Esophagus muscularis mucosa (tissue), 4 donors: ENCODE measurements at regions not wholly inside any gene's neighbourhood (a gene's known extent, or its start where the extent isn't known, plus 50 kb on each side); places are given as distances from the start of the nearest gene placed in this dataset.

Experiments
- DNase-seq: peaks from one replicate; pipeline ENCODE4 v3.0.0-alpha.2; 2017; ENCODE audit errors: extremely low spot score
- H3K27ac ChIP-seq, 4 donors: fragments of 200-600 bp; sonication (generic); replicated peaks in 1 of 4; 1 replicate in 3 of 4; 2 replicates in 1 of 4; pipeline ENCODE4 v1.5.1; 2016 to 2019; ENCODE audit warnings: mild to moderate bottlenecking in 1 of 4
- H3K27me3 ChIP-seq, 4 donors: fragments of 200-600 bp; sonication (generic); one replicate each; pipeline versions ENCODE4 v1.5.1 to v1.6.0; 2016 to 2019
- H3K36me3 ChIP-seq, 4 donors: fragments of 200-600 bp; sonication (generic); one replicate each; pipeline ENCODE4 v1.5.1; 2016 to 2019
- H3K4me1 ChIP-seq, 4 donors: fragments of 200-600 bp; sonication (generic); one replicate each; pipeline ENCODE4 v1.5.1; 2016 to 2019
- H3K4me3 ChIP-seq, 4 donors: fragments of 200-600 bp; sonication (generic); 1 replicate in 2 of 4; 2 replicates in 2 of 4; pipeline ENCODE4 v1.5.1; 2016 to 2019; ENCODE audit warnings: mild to moderate bottlenecking in 4 of 4, moderate library complexity in 1 of 4
- H3K9me3 ChIP-seq, 4 donors: fragments of 200-600 bp; sonication (generic); 1 replicate in 3 of 4; 2 replicates in 1 of 4; pipeline ENCODE4 v1.5.1; 2016 to 2019
- CTCF ChIP-seq, 3 experiments: fragments of 200-600 bp in 2 of 3; fragments of 450-650 bp in 1 of 3; sonication (generic) in 2 of 3; IDR thresholded peaks; one replicate each; pipeline ENCODE4 v1.5.1; 2017 to 2019; ENCODE audit warnings: antibody characterized with exemption in 3 of 3, mild to moderate bottlenecking in 2 of 3, moderate library complexity in 1 of 3
- EP300 ChIP-seq: sonication (generic); formaldehyde crosslinking; IDR thresholded peaks from one replicate; pipeline ENCODE4 v1.6.1; 2017; ENCODE audit warnings: antibody characterized with exemption
- POLR2A ChIP-seq: fragments of 450-650 bp; IDR thresholded peaks from one replicate; pipeline ENCODE4 v1.6.1; 2017; ENCODE audit warnings: antibody characterized with exemption, moderate library complexity, mild to moderate bottlenecking, low read depth
- POLR2AphosphoS5 ChIP-seq, 2 donors: sonication (generic); formaldehyde crosslinking; IDR thresholded peaks; one replicate each; pipeline ENCODE4 v1.6.1; 2017; ENCODE audit warnings: antibody characterized with exemption in 2 of 2
- WGBS: methylation state at CpG from one replicate; pipeline ENCODE4 v1.1.5; 2018; 5-methylcytosine and 5-hydroxymethylcytosine counted together
- intact Hi-C: fragments of 100-400 bp; cut with DNase I; formaldehyde crosslinking; loops from one replicate; pipeline ENCODE4 v1.15.1; 2023

- intact Hi-C loops, result no loop called here
- no peak for TF ChIP-seq CTCF (IDR thresholded peaks at IDR 0.05)
- 71% methylated on average over 1 of the region's 1 CpG for WGBS
Measured at GRCh38 chr18:41038071-41038470, 917.0 kb upstream of the PIK3C3 start.

GRCh38 chr18:41036346-41036745 is 918.7 kb upstream of the PIK3C3 start:
- TF ChIP-seq CTCF (IDR thresholded peaks at IDR 0.05) (no peak), POLR2AphosphoS5 (IDR thresholded peaks at IDR 0.05) (no peak), POLR2A (no peak), EP300 (no peak)
- 83% methylated on average over 6 of the region's 6 CpGs for WGBS

More at GRCh38 chr18:41038071-41038470, 917.0 kb upstream of the PIK3C3 start:
- Histone ChIP-seq H3K9me3 (no peaks in the 10 kb centered on the region), H3K4me3 (no peak overlapping the region), H3K27me3 (no peaks in the 10 kb centered on the region), H3K27ac (no peak overlapping the region), H3K36me3 (no peaks in the 10 kb centered on the region), H3K4me1 (peaks cover 0 to 4% (median 0%) of the 10 kb centered on the region in 4 donors)
- DNase-seq, result no peak

GRCh38 chr18:41034413-41034812 is 920.6 kb upstream of the PIK3C3 start:
- Histone ChIP-seq H3K4me1 (peaks cover 0 to 4% (median 0%) of the 10 kb centered on the region in 4 donors), H3K4me3 (no peak overlapping the region), H3K27me3 (no peaks in the 10 kb centered on the region), H3K9me3 (no peaks in the 10 kb centered on the region), H3K27ac (no peak overlapping the region), H3K36me3 (no peaks in the 10 kb centered on the region)
- WGBS, result 81% methylated on average over 2 of the region's 2 CpGs
- no peak for TF ChIP-seq CTCF (IDR thresholded peaks at IDR 0.05)
- no peak for TF ChIP-seq POLR2A
- TF ChIP-seq EP300, result no peak
- no peak for TF ChIP-seq POLR2AphosphoS5 (IDR thresholded peaks at IDR 0.05)
- intact Hi-C loops, result no loop called here
- no peak for DNase-seq

More at GRCh38 chr18:41036346-41036745, 918.7 kb upstream of the PIK3C3 start:
- no peak for DNase-seq
- Histone ChIP-seq H3K9me3 (no peaks in the 10 kb centered on the region), H3K4me3 (no peak overlapping the region), H3K27me3 (no peaks in the 10 kb centered on the region), H3K4me1 (peaks cover 0 to 4% (median 0%) of the 10 kb centered on the region in 4 donors), H3K36me3 (no peaks in the 10 kb centered on the region), H3K27ac (no peak overlapping the region)
- intact Hi-C loops, result no loop called here

GRCh38 chr18:41025666-41026065 is 929.4 kb upstream of the PIK3C3 start:
- Histone ChIP-seq H3K27ac (no peak overlapping the region), H3K9me3 (no peaks in the 10 kb centered on the region), H3K27me3 (no peaks in the 10 kb centered on the region), H3K36me3 (no peaks in the 10 kb centered on the region), H3K4me3 (no peak overlapping the region), H3K4me1 (no peaks in the 10 kb centered on the region)
- WGBS, result 83% methylated on average over 1 of the region's 1 CpG
- intact Hi-C loops, result no loop called here
- no peak for TF ChIP-seq POLR2A
- no peak for TF ChIP-seq CTCF (IDR thresholded peaks at IDR 0.05)
- no peak for TF ChIP-seq EP300
- DNase-seq, result no peak

- Histone ChIP-seq H3K36me3 (no peaks in the 10 kb centered on the region), H3K27ac (no peak overlapping the region), H3K9me3 (no peaks in the 10 kb centered on the region), H3K4me3 (no peak overlapping the region), H3K4me1 (no peaks in the 10 kb centered on the region), H3K27me3 (no peaks in the 10 kb centered on the region)
- 94% methylated on average over 2 of the region's 2 CpGs for whole genome bisulfite sequencing
- intact Hi-C loops, result no loop called here
- TF ChIP-seq POLR2A, result no peak
- TF ChIP-seq EP300, result no peak
- TF ChIP-seq POLR2AphosphoS5 (IDR thresholded peaks at IDR 0.05), result no peak
- DNase-seq, result no peak
Measured at GRCh38 chr18:41024792-41025191, 930.2 kb upstream of the PIK3C3 start.
